IMR-90 (cell line): ENCODE measurements at regions not wholly inside any gene's neighbourhood (a gene's known extent, or its start where the extent isn't known, plus 50 kb on each side); places are given as distances from the start of the nearest gene placed in this dataset.

ENCODE experiments used
- ATAC-seq: fragments of 200-7000 bp; cut with Tn5 transposase; 2 replicates; pipeline ENCODE4 v1.9.1; 2020; ENCODE audit warnings: low read depth, mild to moderate bottlenecking, moderate library complexity
- BruUV-seq: library from RNA; stranded (reverse); fragments of 400-500 nt; replicated peaks from 2 replicates; lab custom pipeline; 2021; lab: Mats Ljungman, UMichigan
- CTCF ChIA-PET: fragments of 300-600 bp; formaldehyde crosslinking; extraction: SDS; loops from one replicate; lab custom pipeline; 2021; ENCODE audit warnings: antibody characterized with exemption; lab: Yijun Ruan, JAX
- POLR2A ChIA-PET: fragments of 300-600 bp; sonication (Branson Sonifier 250); formaldehyde crosslinking; loops from one replicate; lab custom pipeline; 2022; ENCODE audit warnings: antibody characterized with exemption; ENCODE audit not compliant: unreplicated experiment; lab: Charles Lee
- DNase-seq: peaks from one replicate; pipeline ENCODE4 v3.0.0; 2013
- H2AFZ ChIP-seq: replicated peaks from 2 replicates; pipeline ENCODE3; 2013; ENCODE audit warnings: low read length, mild to moderate bottlenecking; ENCODE audit not compliant: poor library complexity
- H2AK5ac ChIP-seq: 2 replicates; pipeline ENCODE4 v1.6.1; 2013; ENCODE audit warnings: low read depth, low read length, inconsistent platforms
- H2AK9ac ChIP-seq: replicated peaks from 2 replicates; pipeline ENCODE3; 2013; ENCODE audit warnings: mild to moderate bottlenecking, low read depth, low read length, moderate library complexity; ENCODE audit not compliant: poor library complexity
- H2BK120ac ChIP-seq: 2 replicates; pipeline ENCODE4 v1.6.1; 2013; ENCODE audit warnings: low read depth, low read length, inconsistent platforms
- H2BK15ac ChIP-seq: 3 replicates; pipeline ENCODE4 v1.6.1; 2013; ENCODE audit warnings: low read depth, low read length, inconsistent platforms
- H2BK20ac ChIP-seq: 2 replicates; pipeline ENCODE4 v1.6.1; 2013; ENCODE audit warnings: low read depth, mild to moderate bottlenecking, inconsistent platforms, low read length, moderate library complexity
- H2BK5ac ChIP-seq: 2 replicates; pipeline ENCODE4 v1.6.1; 2013; ENCODE audit warnings: mild to moderate bottlenecking, low read depth, low read length, inconsistent platforms; ENCODE audit not compliant: poor library complexity, severe bottlenecking
- H3K14ac ChIP-seq: replicated peaks from 2 replicates; pipeline ENCODE4 v1.6.1; 2013; ENCODE audit warnings: low read depth, low read length, inconsistent platforms
- H3K18ac ChIP-seq: 2 replicates; pipeline ENCODE4 v1.6.1; 2013; ENCODE audit warnings: low read depth, low read length, control low read depth
- H3K23ac ChIP-seq: 2 replicates; pipeline ENCODE4 v1.6.1; 2013; ENCODE audit warnings: low read depth, low read length, inconsistent platforms
- H3K27ac ChIP-seq: 2 replicates; pipeline ENCODE4 v1.5.1; 2013; ENCODE audit warnings: mild to moderate bottlenecking, control low read depth, low read length; ENCODE audit not compliant: insufficient read depth
- H3K27me3 ChIP-seq: 2 replicates; pipeline ENCODE4 v1.6.1; 2013; ENCODE audit warnings: low read length; ENCODE audit not compliant: control insufficient read depth, insufficient read depth
- H3K36me3 ChIP-seq: 2 replicates; pipeline ENCODE4 v1.6.1; 2013; ENCODE audit warnings: low read length, mixed read lengths; ENCODE audit not compliant: control insufficient read depth, insufficient read depth
- H3K4ac ChIP-seq: 2 replicates; pipeline ENCODE4 v1.6.1; 2013; ENCODE audit warnings: low read depth, low read length, inconsistent platforms
- H3K4me1 ChIP-seq: 2 replicates; pipeline ENCODE4 v1.6.1; 2013; ENCODE audit warnings: low read length, mixed read lengths; ENCODE audit not compliant: control insufficient read depth, insufficient read depth
- H3K4me2 ChIP-seq: 2 replicates; pipeline ENCODE4 v1.6.1; 2013; ENCODE audit warnings: low read depth, mild to moderate bottlenecking, control low read depth, low read length, moderate library complexity
- H3K4me3 ChIP-seq: 2 replicates; pipeline ENCODE4 v1.5.1; 2013; ENCODE audit warnings: low read depth, mild to moderate bottlenecking, control low read depth, low read length, moderate library complexity; ENCODE audit not compliant: insufficient read depth
- H3K56ac ChIP-seq: 2 replicates; pipeline ENCODE4 v1.6.1; 2013; ENCODE audit warnings: low read length, inconsistent platforms; ENCODE audit not compliant: insufficient read depth; ENCODE audit errors: extremely low read depth
- H3K79me1 ChIP-seq, 2 experiments: 2 replicates each; pipeline ENCODE4 v1.6.1; 2013; ENCODE audit warnings: low read length in 2 of 2, inconsistent platforms in 1 of 2, low read depth in 1 of 2
- H3K9ac ChIP-seq: 2 replicates; pipeline ENCODE4 v1.6.1; 2013; ENCODE audit warnings: low read depth, low read length, control low read depth
- H3K9me1 ChIP-seq: 2 replicates; pipeline ENCODE4 v1.6.1; 2013; ENCODE audit warnings: low read length, inconsistent platforms; ENCODE audit not compliant: insufficient read depth
- H3K9me3 ChIP-seq: 2 replicates; pipeline ENCODE4 v1.6.1; 2013; ENCODE audit warnings: low read length; ENCODE audit not compliant: control insufficient read depth, insufficient read depth
- H4K20me1 ChIP-seq: 2 replicates; pipeline ENCODE4 v1.6.1; 2013; ENCODE audit warnings: low read length, inconsistent platforms; ENCODE audit not compliant: insufficient read depth
- H4K5ac ChIP-seq: 2 replicates; pipeline ENCODE4 v1.6.1; 2013; ENCODE audit warnings: mild to moderate bottlenecking, low read depth, low read length, control low read depth
- H4K8ac ChIP-seq, 2 experiments: 2 replicates each; pipeline ENCODE4 v1.6.1; 2013; ENCODE audit warnings: low read depth in 2 of 2, low read length in 2 of 2, control low read depth in 1 of 2, inconsistent platforms in 1 of 2
- H4K91ac ChIP-seq: 2 replicates; pipeline ENCODE4 v1.6.1; 2013; ENCODE audit warnings: low read depth, low read length, inconsistent platforms; ENCODE audit not compliant: insufficient read depth
- MAZ ChIP-seq: IDR thresholded peaks from 2 replicates; pipeline ENCODE4 v1.6.1; 2012; ENCODE audit warnings: low read depth, mild to moderate bottlenecking, low read length, improper control_type of control experiment, moderate library complexity, borderline replicate concordance
- WGBS, 2 experiments: methylation state at CpG; one replicate each; pipeline versions ENCODE4 v1.1.5 to v1.1.7; 2013; ENCODE audit warnings: missing lambda C conversion rate in 2 of 2; ENCODE audit not compliant: insufficient read length in 1 of 2; ENCODE audit errors: extremely low coverage in 2 of 2; 5-methylcytosine and 5-hydroxymethylcytosine counted together
- dilution Hi-C: fragments of 300-500 bp; cut with HindIII; formaldehyde crosslinking; loops from one replicate; pipeline ENCODE4 v1.14.3; 2018; ENCODE audit warnings: low sequenced_read_pairs; ENCODE audit not compliant: unreplicated experiment
- in situ Hi-C: fragments of 300-500 bp; cut with MboI; formaldehyde crosslinking; loops from 3 replicates; pipeline ENCODE4 v1.14.3; 2019; ENCODE audit warnings: low sequenced_read_pairs, inconsistent platforms, mixed read lengths
- intact Hi-C: fragments of 100-400 bp; cut with micrococcal nuclease; formaldehyde crosslinking; loops from 2 replicates; pipeline ENCODE4 v1.10.0; 2022

- Histone ChIP-seq H3K4me1 (no peaks in the 10 kb centered on the region), H3K18ac (no peak overlapping the region), H4K8ac (no peak overlapping the region), H3K9ac (no peak overlapping the region), H3K9me1 (no peaks in the 10 kb centered on the region), H3K23ac (no peak overlapping the region), H3K4ac (no peak overlapping the region), H3K4me2 (no peak overlapping the region), H2BK120ac (no peak overlapping the region), H3K27me3 (no peaks in the 10 kb centered on the region), H3K14ac (no peak overlapping the region), H4K20me1 (no peaks in the 10 kb centered on the region), H2AK5ac (no peak overlapping the region), H2BK20ac (no peak overlapping the region), H2AK9ac (no peak overlapping the region), H4K91ac (no peak overlapping the region), H3K56ac (no peak overlapping the region), H2AFZ (no peak overlapping the region), H3K4me3 (no peak overlapping the region), H3K79me1 (no peaks in the 10 kb centered on the region), H3K9me3 (peaks cover 48% of the 10 kb centered on the region), H3K36me3 (no peaks in the 10 kb centered on the region), H3K27ac (no peak overlapping the region), H2BK15ac (no peak overlapping the region), H2BK5ac (no peak overlapping the region), H4K5ac (no peak overlapping the region)
- DNase-seq = no peak
- no peak for ATAC-seq
- TF ChIP-seq MAZ = no peak
- in situ Hi-C loops (no loop called here), dilution Hi-C loops (no loop called here), intact Hi-C loops (no loop called here)
- no TSS peak for BruUV-seq
- WGBS, 2 experiments = 88% methylated on average over 7 of the region's 13 CpGs; no CpG with 5 or more reads in 1 of the 2 experiments
- ChIA-PET CTCF (no interaction called here), POLR2A (no interaction called here)
Measured at GRCh38 chr18:78650926-78651325, 328.7 kb upstream of the SALL3 start.
